ENCODE measurements at regions not wholly inside any gene's neighbourhood (a gene's known extent, or its start where the extent isn't known, plus 50 kb on each side); places are given as distances from the start of the nearest gene placed in this dataset.

- no peaks in the 10 kb centered on the region for H3K9me3 Mint-ChIP-seq
- H3K4me3 Mint-ChIP-seq = no peak overlapping the region
- no peak overlapping the region for H3K27ac Mint-ChIP-seq
- no peaks in the 10 kb centered on the region for H3K4me1 Mint-ChIP-seq
- DNase-seq = no peak
- no peaks in the 10 kb centered on the region for H3K36me3 Mint-ChIP-seq (ENCODE audit: low read depth)
- ChIA-PET CTCF (no interaction called here), POLR2A (no interaction called here)
- no peaks in the 10 kb centered on the region for H3K27me3 Mint-ChIP-seq
Measured at GRCh38 chr3:178152031-178152806, 384.0 kb upstream of the KCNMB2 start.

- no peaks in the 10 kb centered on the region for H3K4me1 Mint-ChIP-seq
- CTCF ChIA-PET = no interaction called here
- H3K9me3 Mint-ChIP-seq = no peaks in the 10 kb centered on the region
- H3K27ac Mint-ChIP-seq = no peak overlapping the region
- no peaks in the 10 kb centered on the region for H3K36me3 Mint-ChIP-seq (ENCODE audit: low read depth)
- H3K4me3 Mint-ChIP-seq = no peak overlapping the region
- POLR2A ChIA-PET = no interaction called here
- no peaks in the 10 kb centered on the region for H3K27me3 Mint-ChIP-seq
- DNase-seq = no peak
Measured at GRCh38 chr3:178152988-178153387, 383.2 kb upstream of the KCNMB2 start.

- Mint-ChIP-seq H3K36me3 (ENCODE audit: low read depth) (no peaks in the 10 kb centered on the region), H3K27me3 (no peaks in the 10 kb centered on the region), H3K9me3 (no peaks in the 10 kb centered on the region), H3K4me1 (no peaks in the 10 kb centered on the region), H3K4me3 (no peak overlapping the region), H3K27ac (no peak overlapping the region)
- DNase-seq = no peak
- ChIA-PET POLR2A (no interaction called here), CTCF (no interaction called here)
Measured at GRCh38 chr3:178155521-178155920, 380.7 kb upstream of the KCNMB2 start.

- H3K4me3 Mint-ChIP-seq = no peak overlapping the region
- no peaks in the 10 kb centered on the region for H3K27me3 Mint-ChIP-seq
- no peak for DNase-seq
- ChIA-PET POLR2A (no interaction called here), CTCF (no interaction called here)
- H3K27ac Mint-ChIP-seq = no peak overlapping the region
- no peaks in the 10 kb centered on the region for H3K36me3 Mint-ChIP-seq (ENCODE audit: low read depth)
- no peaks in the 10 kb centered on the region for H3K9me3 Mint-ChIP-seq
- no peaks in the 10 kb centered on the region for H3K4me1 Mint-ChIP-seq
Measured at GRCh38 chr3:178156301-178156700, 379.9 kb upstream of the KCNMB2 start.

GRCh38 chr3:178159691-178160220 lies 376.5 kb upstream of the KCNMB2 start:
- Mint-ChIP-seq H3K9me3 (no peaks in the 10 kb centered on the region), H3K27ac (no peak overlapping the region), H3K4me3 (no peak overlapping the region), H3K27me3 (no peaks in the 10 kb centered on the region), H3K36me3 (ENCODE audit: low read depth) (no peaks in the 10 kb centered on the region), H3K4me1 (no peaks in the 10 kb centered on the region)
- DNase-seq = no peak
- ChIA-PET POLR2A (no interaction called here), CTCF (no interaction called here)

GRCh38 chr3:178169421-178169820 lies 366.8 kb upstream of the KCNMB2 start:
- CTCF ChIA-PET = no interaction called here
- DNase-seq = no peak
- H3K36me3 Mint-ChIP-seq (ENCODE audit: low read depth) = no peaks in the 10 kb centered on the region
- no peak overlapping the region for H3K4me3 Mint-ChIP-seq
- H3K4me1 Mint-ChIP-seq = no peaks in the 10 kb centered on the region
- no peaks in the 10 kb centered on the region for H3K9me3 Mint-ChIP-seq
- POLR2A ChIA-PET = no interaction called here
- H3K27me3 Mint-ChIP-seq = no peaks in the 10 kb centered on the region
- H3K27ac Mint-ChIP-seq = no peak overlapping the region

- no peaks in the 10 kb centered on the region for H3K27me3 Mint-ChIP-seq
- ChIA-PET POLR2A (no interaction called here), CTCF (no interaction called here)
- no peaks in the 10 kb centered on the region for H3K4me1 Mint-ChIP-seq
- no peak for DNase-seq
- no peak overlapping the region for H3K27ac Mint-ChIP-seq
- H3K4me3 Mint-ChIP-seq = no peak overlapping the region
- no peaks in the 10 kb centered on the region for H3K9me3 Mint-ChIP-seq
- no peaks in the 10 kb centered on the region for H3K36me3 Mint-ChIP-seq (ENCODE audit: low read depth)
Measured at GRCh38 chr3:178170698-178171535, 365.3 kb upstream of the KCNMB2 start.

GRCh38 chr3:178172121-178172520 lies 364.1 kb upstream of the KCNMB2 start:
- CTCF ChIA-PET = no interaction called here
- H3K4me3 Mint-ChIP-seq = no peak overlapping the region
- no peak overlapping the region for H3K27ac Mint-ChIP-seq
- H3K9me3 Mint-ChIP-seq = no peaks in the 10 kb centered on the region
- H3K27me3 Mint-ChIP-seq = no peaks in the 10 kb centered on the region
- POLR2A ChIA-PET = no interaction called here
- no peak for DNase-seq
- no peaks in the 10 kb centered on the region for H3K36me3 Mint-ChIP-seq (ENCODE audit: low read depth)
- no peaks in the 10 kb centered on the region for H3K4me1 Mint-ChIP-seq

- Mint-ChIP-seq H3K4me1 (no peaks in the 10 kb centered on the region), H3K9me3 (no peaks in the 10 kb centered on the region), H3K4me3 (no peak overlapping the region), H3K36me3 (ENCODE audit: low read depth) (no peaks in the 10 kb centered on the region), H3K27me3 (no peaks in the 10 kb centered on the region), H3K27ac (no peak overlapping the region)
- ChIA-PET POLR2A (no interaction called here), CTCF (no interaction called here)
- no peak for DNase-seq
Measured at GRCh38 chr3:178174201-178174915, 361.9 kb upstream of the KCNMB2 start.

GRCh38 chr3:178181088-178181487 lies 355.1 kb upstream of the KCNMB2 start:
- no peak overlapping the region for H3K4me3 Mint-ChIP-seq
- DNase-seq = no peak
- no peaks in the 10 kb centered on the region for H3K36me3 Mint-ChIP-seq (ENCODE audit: low read depth)
- ChIA-PET CTCF (no interaction called here), POLR2A (no interaction called here)
- no peaks in the 10 kb centered on the region for H3K4me1 Mint-ChIP-seq
- H3K9me3 Mint-ChIP-seq = no peaks in the 10 kb centered on the region
- no peaks in the 10 kb centered on the region for H3K27me3 Mint-ChIP-seq
- no peak overlapping the region for H3K27ac Mint-ChIP-seq

GRCh38 chr3:178181784-178182183 lies 354.5 kb upstream of the KCNMB2 start:
- ChIA-PET CTCF (no interaction called here), POLR2A (no interaction called here)
- H3K27ac Mint-ChIP-seq = no peak overlapping the region
- no peaks in the 10 kb centered on the region for H3K9me3 Mint-ChIP-seq
- no peak overlapping the region for H3K4me3 Mint-ChIP-seq
- H3K36me3 Mint-ChIP-seq (ENCODE audit: low read depth) = no peaks in the 10 kb centered on the region
- no peaks in the 10 kb centered on the region for H3K4me1 Mint-ChIP-seq
- no peak for DNase-seq
- no peaks in the 10 kb centered on the region for H3K27me3 Mint-ChIP-seq

GRCh38 chr3:178182337-178182779 lies 353.9 kb upstream of the KCNMB2 start:
- POLR2A ChIA-PET = no interaction called here
- Mint-ChIP-seq H3K27ac (no peak overlapping the region), H3K4me3 (no peak overlapping the region), H3K36me3 (ENCODE audit: low read depth) (no peaks in the 10 kb centered on the region), H3K27me3 (no peaks in the 10 kb centered on the region), H3K4me1 (no peaks in the 10 kb centered on the region), H3K9me3 (no peaks in the 10 kb centered on the region)
- no peak for DNase-seq
- CTCF ChIA-PET = no interaction called here

- CTCF ChIA-PET = no interaction called here
- no peaks in the 10 kb centered on the region for H3K9me3 Mint-ChIP-seq
Measured at GRCh38 chr3:178184833-178185232, 351.4 kb upstream of the KCNMB2 start.

More at GRCh38 chr3:178184833-178185232, 351.4 kb upstream of the KCNMB2 start:
- Mint-ChIP-seq H3K4me3 (no peak overlapping the region), H3K36me3 (ENCODE audit: low read depth) (no peaks in the 10 kb centered on the region), H3K27me3 (no peaks in the 10 kb centered on the region), H3K27ac (no peak overlapping the region), H3K4me1 (no peaks in the 10 kb centered on the region)
- DNase-seq = no peak
- POLR2A ChIA-PET = no interaction called here
